Lower leg skin (tissue), 3 donors: ENCODE measurements at regions not wholly inside any gene's neighbourhood (a gene's known extent, or its start where the extent isn't known, plus 50 kb on each side); places are given as distances from the start of the nearest gene placed in this dataset.

Experiments
- POLR2A ChIP-seq, 2 donors: fragments of 450-650 bp; IDR thresholded peaks; one replicate each; pipeline ENCODE4 v1.6.1; 2016 to 2017; ENCODE audit warnings: antibody characterized with exemption in 2 of 2, mild to moderate bottlenecking in 1 of 2, moderate library complexity in 1 of 2
- TF ChIP-seq, protein P1 (sequence below), 3 donors: fragments of 450-650 bp; IDR thresholded peaks; one replicate each; pipeline ENCODE4 v1.5.1; 2016; ENCODE audit warnings: antibody characterized with exemption in 3 of 3, mild to moderate bottlenecking in 3 of 3, moderate library complexity in 2 of 3

DNA sequence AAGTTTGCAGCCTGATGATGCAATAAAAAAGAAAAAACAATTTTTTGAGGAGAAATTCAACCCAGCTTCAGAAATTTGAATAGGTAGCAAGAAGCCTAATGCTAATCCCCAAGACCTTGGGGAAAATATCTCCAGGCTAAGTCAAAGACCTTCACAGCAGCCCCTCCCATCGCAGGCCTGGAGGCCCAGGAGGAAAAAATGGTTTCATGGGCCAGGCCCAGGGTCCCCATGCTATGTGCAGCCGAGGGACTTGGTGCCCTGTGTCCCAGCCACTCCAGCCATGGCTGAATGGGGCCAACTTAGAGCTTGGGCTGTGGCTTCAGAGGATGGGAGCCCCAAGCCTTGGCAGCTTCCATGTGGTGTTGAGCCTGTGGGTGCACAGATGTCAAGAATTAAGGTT is 210.3 kb downstream of the SUCLA2 start:
- TF ChIP-seq, protein P1, sequence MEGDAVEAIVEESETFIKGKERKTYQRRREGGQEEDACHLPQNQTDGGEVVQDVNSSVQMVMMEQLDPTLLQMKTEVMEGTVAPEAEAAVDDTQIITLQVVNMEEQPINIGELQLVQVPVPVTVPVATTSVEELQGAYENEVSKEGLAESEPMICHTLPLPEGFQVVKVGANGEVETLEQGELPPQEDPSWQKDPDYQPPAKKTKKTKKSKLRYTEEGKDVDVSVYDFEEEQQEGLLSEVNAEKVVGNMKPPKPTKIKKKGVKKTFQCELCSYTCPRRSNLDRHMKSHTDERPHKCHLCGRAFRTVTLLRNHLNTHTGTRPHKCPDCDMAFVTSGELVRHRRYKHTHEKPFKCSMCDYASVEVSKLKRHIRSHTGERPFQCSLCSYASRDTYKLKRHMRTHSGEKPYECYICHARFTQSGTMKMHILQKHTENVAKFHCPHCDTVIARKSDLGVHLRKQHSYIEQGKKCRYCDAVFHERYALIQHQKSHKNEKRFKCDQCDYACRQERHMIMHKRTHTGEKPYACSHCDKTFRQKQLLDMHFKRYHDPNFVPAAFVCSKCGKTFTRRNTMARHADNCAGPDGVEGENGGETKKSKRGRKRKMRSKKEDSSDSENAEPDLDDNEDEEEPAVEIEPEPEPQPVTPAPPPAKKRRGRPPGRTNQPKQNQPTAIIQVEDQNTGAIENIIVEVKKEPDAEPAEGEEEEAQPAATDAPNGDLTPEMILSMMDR (IDR thresholded peaks at IDR 0.05), result no peak
- no peak for TF ChIP-seq POLR2A (IDR thresholded peaks at IDR 0.05)
